GM13977 (cell line): ENCODE measurements at regions not wholly inside any gene's neighbourhood (a gene's known extent, or its start where the extent isn't known, plus 50 kb on each side); places are given as distances from the start of the nearest gene placed in this dataset.

Experiments
- DNase-seq: peaks from one replicate; pipeline ENCODE4 v3.0.0; 2012; ENCODE audit warnings: low spot score
- in situ Hi-C: fragments of 300-500 bp; cut with MboI; formaldehyde crosslinking; loops from one replicate; pipeline ENCODE4 v1.12.0; 2022; ENCODE audit warnings: low sequenced_read_pairs, low pct_unique_long_range_greater_than_20kb, mixed read lengths, inconsistent platforms; ENCODE audit not compliant: unreplicated experiment
- TF ChIP-seq, protein P1 (sequence below): IDR thresholded peaks from 2 replicates; pipeline ENCODE4 v1.5.1; 2012; ENCODE audit warnings: mild to moderate bottlenecking, control low read depth; ENCODE audit not compliant: insufficient read depth; ENCODE audit errors: extremely low read depth, missing control alignments

DNA sequence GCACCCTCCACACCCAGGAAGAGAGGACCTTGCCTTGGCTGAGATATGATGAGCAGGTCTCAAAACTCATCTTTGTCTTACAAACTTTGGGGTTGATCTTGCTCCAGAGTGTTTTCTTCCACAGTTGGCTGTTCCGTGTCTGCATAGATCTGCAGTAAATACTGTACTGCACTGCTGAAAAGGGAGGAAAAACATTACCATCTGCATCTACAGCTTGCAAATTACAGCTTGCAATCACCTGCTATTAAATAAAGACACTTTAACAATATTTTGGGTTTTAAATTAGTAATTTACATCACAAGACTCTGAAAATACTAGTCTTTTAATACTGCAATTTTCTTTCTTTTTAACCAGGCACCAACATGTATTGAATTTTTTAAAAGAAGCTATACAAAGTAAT lies 499.5 kb downstream of the STIM2 start:
- TF ChIP-seq, protein P1, sequence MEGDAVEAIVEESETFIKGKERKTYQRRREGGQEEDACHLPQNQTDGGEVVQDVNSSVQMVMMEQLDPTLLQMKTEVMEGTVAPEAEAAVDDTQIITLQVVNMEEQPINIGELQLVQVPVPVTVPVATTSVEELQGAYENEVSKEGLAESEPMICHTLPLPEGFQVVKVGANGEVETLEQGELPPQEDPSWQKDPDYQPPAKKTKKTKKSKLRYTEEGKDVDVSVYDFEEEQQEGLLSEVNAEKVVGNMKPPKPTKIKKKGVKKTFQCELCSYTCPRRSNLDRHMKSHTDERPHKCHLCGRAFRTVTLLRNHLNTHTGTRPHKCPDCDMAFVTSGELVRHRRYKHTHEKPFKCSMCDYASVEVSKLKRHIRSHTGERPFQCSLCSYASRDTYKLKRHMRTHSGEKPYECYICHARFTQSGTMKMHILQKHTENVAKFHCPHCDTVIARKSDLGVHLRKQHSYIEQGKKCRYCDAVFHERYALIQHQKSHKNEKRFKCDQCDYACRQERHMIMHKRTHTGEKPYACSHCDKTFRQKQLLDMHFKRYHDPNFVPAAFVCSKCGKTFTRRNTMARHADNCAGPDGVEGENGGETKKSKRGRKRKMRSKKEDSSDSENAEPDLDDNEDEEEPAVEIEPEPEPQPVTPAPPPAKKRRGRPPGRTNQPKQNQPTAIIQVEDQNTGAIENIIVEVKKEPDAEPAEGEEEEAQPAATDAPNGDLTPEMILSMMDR: no peak
- in situ Hi-C loops: no loop called here
- DNase-seq: no peak

DNA sequence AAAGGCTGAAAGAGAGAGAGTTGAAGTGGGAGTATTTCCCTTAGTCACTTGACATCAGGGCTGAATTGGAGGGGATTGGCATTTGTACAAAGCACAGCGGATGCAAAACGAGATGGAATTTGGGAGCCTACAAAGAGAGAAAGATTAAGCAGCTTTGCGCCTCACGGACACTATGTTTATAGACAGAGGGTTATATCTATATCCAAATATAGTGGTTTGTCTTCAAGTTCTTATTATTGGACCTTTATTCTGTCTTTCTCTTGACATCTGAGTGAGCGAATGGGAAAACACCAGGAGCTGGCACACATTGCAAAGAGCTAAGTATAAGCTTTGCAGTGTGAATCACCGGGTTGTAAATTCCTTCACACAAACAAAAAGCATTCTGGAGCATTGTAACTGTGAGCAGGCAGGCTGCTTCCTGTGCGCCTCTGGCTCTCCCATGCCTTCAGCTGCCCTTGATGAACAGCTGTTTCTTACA lies 500.2 kb downstream of the STIM2 start:
- no peak for DNase-seq
- TF ChIP-seq, protein P1: no peak
- in situ Hi-C loops: no loop called here

DNA sequence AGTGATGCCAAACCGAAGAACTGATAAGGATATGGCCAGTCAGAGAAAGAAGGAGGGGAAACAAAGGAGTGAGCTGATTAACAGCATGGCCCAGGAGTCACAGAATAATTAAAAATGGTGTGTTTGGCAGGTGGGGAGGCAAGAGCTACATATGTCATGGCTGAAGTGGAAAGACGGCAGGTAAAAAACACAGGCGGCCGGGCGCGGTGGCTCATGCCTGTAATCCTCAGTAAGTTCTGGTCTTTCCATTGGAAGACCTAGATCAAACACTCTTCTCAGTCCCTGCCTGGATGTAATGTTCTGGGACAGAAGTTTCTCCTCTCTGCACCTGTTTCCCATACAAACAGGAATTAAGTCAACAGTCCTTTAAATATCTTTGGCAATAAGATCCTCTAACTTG lies 503.9 kb downstream of the STIM2 start:
- DNase-seq: no peak
- TF ChIP-seq, protein P1: no peak
- in situ Hi-C loops: no loop called here

DNA sequence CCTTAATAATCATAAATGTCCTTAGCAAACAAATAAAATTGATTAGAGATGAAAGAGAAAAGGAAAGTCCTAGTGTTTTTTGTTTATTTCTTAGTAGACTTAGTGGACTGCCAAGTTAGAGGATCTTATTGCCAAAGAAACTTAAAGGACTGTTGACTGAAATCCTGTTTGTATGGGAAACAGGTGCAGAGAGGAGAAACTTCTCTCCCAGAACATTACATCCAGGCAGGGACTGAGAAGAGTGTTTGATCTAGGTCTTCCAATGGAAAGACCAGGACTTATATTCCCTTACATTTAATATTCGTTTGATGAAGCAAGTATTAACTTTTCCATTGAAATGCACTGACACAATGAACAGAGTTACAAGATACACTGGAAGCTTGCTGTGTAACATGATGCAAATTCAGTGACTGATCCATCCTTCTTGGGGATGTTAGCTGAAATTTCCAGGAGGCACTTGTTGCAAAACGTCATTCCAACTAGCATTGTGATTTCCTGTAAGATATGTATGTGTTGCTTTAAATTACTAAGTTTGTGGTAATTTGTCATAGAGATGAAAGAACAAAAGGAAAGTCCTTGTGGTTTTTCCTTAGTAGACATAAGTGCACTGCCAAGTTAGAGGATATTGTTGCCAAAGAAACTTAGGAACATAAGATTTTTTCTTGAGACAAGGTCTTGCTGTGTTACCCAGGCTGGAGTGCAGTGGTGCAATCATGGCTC lies 505.6 kb downstream of the STIM2 start:
- TF ChIP-seq, protein P1: no peak
- in situ Hi-C loops: no loop called here
- DNase-seq: no peak

DNA sequence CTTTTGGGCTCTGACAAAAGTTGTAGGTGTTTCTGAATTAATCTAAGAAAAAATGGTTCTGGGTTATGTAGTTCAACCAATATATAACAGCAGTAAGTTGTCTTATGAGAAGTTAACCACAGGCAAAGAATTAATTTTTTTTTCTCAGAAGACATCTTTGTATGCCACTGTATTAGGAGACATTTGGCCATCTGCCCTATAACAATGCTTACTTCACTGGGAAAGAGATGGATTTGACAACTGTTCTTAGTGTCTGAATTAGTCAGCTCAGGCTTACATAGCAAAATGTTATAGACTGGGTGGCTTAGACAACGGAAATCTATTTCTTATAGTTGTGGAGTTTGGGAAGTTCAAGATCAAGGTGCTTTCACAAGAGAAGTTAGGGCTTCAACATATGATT lies 508.1 kb downstream of the STIM2 start:
- TF ChIP-seq, protein P1: no peak
- DNase-seq: no peak
- in situ Hi-C loops: no loop called here

DNA sequence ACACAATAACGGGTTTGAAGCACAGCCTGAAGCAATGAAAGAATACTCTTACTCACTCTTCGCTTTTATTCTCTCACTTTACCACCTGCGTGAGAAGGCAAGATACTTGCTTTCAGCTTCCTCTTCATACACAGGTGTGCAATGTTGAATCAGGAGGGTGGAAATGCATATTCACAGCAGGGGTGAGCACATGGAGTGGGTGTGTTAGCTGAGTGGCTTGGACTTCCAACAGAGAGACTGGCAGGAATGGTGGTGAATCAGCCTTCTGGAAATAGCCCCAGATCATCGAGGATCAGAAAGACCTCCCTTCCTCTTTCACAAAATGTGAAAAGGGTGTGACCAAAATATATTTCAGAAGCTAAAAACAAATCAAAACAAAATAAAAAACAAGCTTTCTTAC lies 521.2 kb downstream of the STIM2 start:
- no peak for DNase-seq
- in situ Hi-C loops: no loop called here
- TF ChIP-seq, protein P1: no peak
